NCI-H748 (cell line): ENCODE measurements at regions not wholly inside any gene's neighbourhood (a gene's known extent, or its start where the extent isn't known, plus 50 kb on each side); places are given as distances from the start of the nearest gene placed in this dataset.

Source experiments
- DNase-seq: peaks from one replicate; lab custom pipeline; 2025; ENCODE audit not compliant: unreplicated experiment; lab: John Stamatoyannopoulos, UW

GRCh38 chr7:116417593-116418345 is 81.8 kb upstream of the CAV2 start:
- DNase-seq: no peak

GRCh38 chr7:116418524-116418923 is 81.0 kb upstream of the CAV2 start:
- no peak for DNase-seq

- DNase-seq: no peak
These were observed 79.5 kb upstream of the CAV2 start for GRCh38 chr7:116420003-116420402.

- no peak for DNase-seq
These were observed 78.2 kb upstream of the CAV2 start for GRCh38 chr7:116421298-116421697.

GRCh38 chr7:116422683-116423082 is 76.9 kb upstream of the CAV2 start:
- no peak for DNase-seq

GRCh38 chr7:116423499-116423898 is 76.0 kb upstream of the CAV2 start:
- no peak for DNase-seq

- no peak for DNase-seq
These were observed 73.8 kb upstream of the CAV2 start for GRCh38 chr7:116425647-116426209.

- no peak for DNase-seq
These were observed 72.9 kb upstream of the CAV2 start for GRCh38 chr7:116426428-116427156.

GRCh38 chr7:116429986-116430619 is 69.4 kb upstream of the CAV2 start:
- DNase-seq: no peak

- no peak for DNase-seq
These were observed 67.6 kb upstream of the CAV2 start for GRCh38 chr7:116431787-116432526.

GRCh38 chr7:116432527-116432916 is 67.0 kb upstream of the CAV2 start:
- no peak for DNase-seq

GRCh38 chr7:116433246-116433645 is 66.3 kb upstream of the CAV2 start:
- DNase-seq: no peak

- DNase-seq: no peak
These were observed 64.7 kb upstream of the CAV2 start for GRCh38 chr7:116434820-116435341.

- no peak for DNase-seq
These were observed 63.2 kb upstream of the CAV2 start for GRCh38 chr7:116436305-116436826.

- no peak for DNase-seq
These were observed 61.3 kb upstream of the CAV2 start for GRCh38 chr7:116438267-116438666.

- DNase-seq: no peak
These were observed 60.5 kb upstream of the CAV2 start for GRCh38 chr7:116439005-116439404.

GRCh38 chr7:116439841-116440549 is 59.5 kb upstream of the CAV2 start:
- DNase-seq: no peak

- DNase-seq: no peak
These were observed 58.0 kb upstream of the CAV2 start for GRCh38 chr7:116441534-116441933.

GRCh38 chr7:116443101-116443523 is 56.4 kb upstream of the CAV2 start:
- no peak for DNase-seq

- peak; percentile 84 for DNase-seq
These were observed 55.9 kb upstream of the CAV2 start for GRCh38 chr7:116443646-116444045.
